Osteocyte (in vitro differentiated cells): ENCODE measurements at regions not wholly inside any gene's neighbourhood (a gene's known extent, or its start where the extent isn't known, plus 50 kb on each side); places are given as distances from the start of the nearest gene placed in this dataset.

Experiments
- DNase-seq: peaks from one replicate; pipeline ENCODE4 v3.0.0; 2021; ENCODE audit warnings: mixed read lengths; ENCODE audit not compliant: unreplicated experiment; ENCODE audit errors: extremely low spot score
- H3K27ac Mint-ChIP-seq: one replicate; pipeline ENCODE4 v1.8.0; 2021; ENCODE audit warnings: mild to moderate bottlenecking, mixed read lengths; ENCODE audit not compliant: unreplicated experiment
- H3K27me3 Mint-ChIP-seq: one replicate; pipeline ENCODE4 v1.8.0; 2021; ENCODE audit warnings: mixed read lengths; ENCODE audit not compliant: unreplicated experiment
- H3K36me3 Mint-ChIP-seq: one replicate; pipeline ENCODE4 v1.8.0; 2021; ENCODE audit warnings: mixed read lengths; ENCODE audit not compliant: unreplicated experiment
- H3K4me1 Mint-ChIP-seq: one replicate; pipeline ENCODE4 v1.8.0; 2021; ENCODE audit warnings: mixed read lengths; ENCODE audit not compliant: unreplicated experiment
- H3K4me3 Mint-ChIP-seq: one replicate; pipeline ENCODE4 v1.8.0; 2021; ENCODE audit warnings: mild to moderate bottlenecking, moderate library complexity, mixed read lengths; ENCODE audit not compliant: unreplicated experiment
- H3K9me3 Mint-ChIP-seq: one replicate; pipeline ENCODE4 v1.8.0; 2021; ENCODE audit warnings: mixed read lengths; ENCODE audit not compliant: unreplicated experiment
- TF ChIP-seq, protein P1 (sequence below): fragments of 200-600 bp; sonication (generic); IDR thresholded peaks from 2 replicates; pipeline ENCODE4 v1.5.0; 2021; ENCODE audit warnings: antibody characterized with exemption, mild to moderate bottlenecking, moderate library complexity

DNA sequence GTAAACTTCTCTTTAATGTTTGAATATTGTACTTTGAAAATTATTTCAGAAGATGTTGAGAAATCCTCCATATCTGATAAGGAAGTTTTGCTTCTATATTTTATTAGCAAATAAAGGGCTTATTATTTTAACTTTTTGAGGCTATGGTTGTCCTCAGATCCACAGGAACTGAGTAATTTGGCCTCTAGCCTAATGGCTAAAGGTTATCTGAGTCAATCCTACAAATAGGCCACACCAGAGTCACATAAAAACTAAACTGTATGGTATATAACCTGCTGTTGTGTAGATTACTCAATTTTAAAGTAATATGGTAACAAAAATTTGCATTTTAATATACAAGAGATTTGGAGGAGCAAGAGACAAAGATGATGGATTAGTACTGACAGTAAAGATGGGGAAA lies 549.2 kb upstream of the GRAMD2B start:
- peaks cover 1% of the 10 kb centered on the region for H3K36me3 Mint-ChIP-seq
- TF ChIP-seq, protein P1, sequence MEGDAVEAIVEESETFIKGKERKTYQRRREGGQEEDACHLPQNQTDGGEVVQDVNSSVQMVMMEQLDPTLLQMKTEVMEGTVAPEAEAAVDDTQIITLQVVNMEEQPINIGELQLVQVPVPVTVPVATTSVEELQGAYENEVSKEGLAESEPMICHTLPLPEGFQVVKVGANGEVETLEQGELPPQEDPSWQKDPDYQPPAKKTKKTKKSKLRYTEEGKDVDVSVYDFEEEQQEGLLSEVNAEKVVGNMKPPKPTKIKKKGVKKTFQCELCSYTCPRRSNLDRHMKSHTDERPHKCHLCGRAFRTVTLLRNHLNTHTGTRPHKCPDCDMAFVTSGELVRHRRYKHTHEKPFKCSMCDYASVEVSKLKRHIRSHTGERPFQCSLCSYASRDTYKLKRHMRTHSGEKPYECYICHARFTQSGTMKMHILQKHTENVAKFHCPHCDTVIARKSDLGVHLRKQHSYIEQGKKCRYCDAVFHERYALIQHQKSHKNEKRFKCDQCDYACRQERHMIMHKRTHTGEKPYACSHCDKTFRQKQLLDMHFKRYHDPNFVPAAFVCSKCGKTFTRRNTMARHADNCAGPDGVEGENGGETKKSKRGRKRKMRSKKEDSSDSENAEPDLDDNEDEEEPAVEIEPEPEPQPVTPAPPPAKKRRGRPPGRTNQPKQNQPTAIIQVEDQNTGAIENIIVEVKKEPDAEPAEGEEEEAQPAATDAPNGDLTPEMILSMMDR, result no peak
- no peaks in the 10 kb centered on the region for H3K27me3 Mint-ChIP-seq
- peaks cover 6% of the 10 kb centered on the region for H3K9me3 Mint-ChIP-seq
- peaks cover 5% of the 10 kb centered on the region for H3K4me1 Mint-ChIP-seq
- H3K27ac Mint-ChIP-seq, result no peak overlapping the region
- no peak overlapping the region for H3K4me3 Mint-ChIP-seq
- no peak for DNase-seq

DNA sequence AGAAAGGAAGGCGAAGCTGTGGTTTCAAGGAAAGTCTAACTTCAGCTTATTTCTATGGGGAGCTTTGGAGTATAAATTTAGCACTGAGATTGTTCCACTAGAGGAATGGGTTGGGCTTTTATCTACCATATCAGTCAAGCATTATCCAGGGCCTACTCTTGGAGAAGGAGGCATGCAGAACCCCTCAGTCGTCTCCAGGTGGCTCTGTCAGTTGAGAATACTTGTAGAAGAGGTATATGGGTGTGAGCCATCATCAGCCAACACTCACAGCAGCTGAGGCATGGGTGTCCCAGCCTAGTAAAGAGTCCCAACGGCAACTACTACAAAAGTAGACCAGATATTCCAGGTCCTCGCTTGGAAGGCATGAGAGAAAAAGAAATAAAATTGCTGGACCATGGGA lies 548.5 kb upstream of the GRAMD2B start:
- peaks cover 5% of the 10 kb centered on the region for H3K4me1 Mint-ChIP-seq
- H3K27me3 Mint-ChIP-seq, result peaks cover 4% of the 10 kb centered on the region
- TF ChIP-seq, protein P1, result no peak
- no peak overlapping the region for H3K4me3 Mint-ChIP-seq
- peaks cover 1% of the 10 kb centered on the region for H3K36me3 Mint-ChIP-seq
- H3K27ac Mint-ChIP-seq, result no peak overlapping the region
- DNase-seq, result no peak
- peaks cover 6% of the 10 kb centered on the region for H3K9me3 Mint-ChIP-seq

GRCh38 chr5:125877248-125877647 lies 546.0 kb upstream of the GRAMD2B start:
- no peak for DNase-seq
- Mint-ChIP-seq H3K4me3 (no peak overlapping the region), H3K36me3 (peaks cover 1% of the 10 kb centered on the region), H3K27ac (no peak overlapping the region), H3K27me3 (peaks cover 7% of the 10 kb centered on the region), H3K9me3 (peaks cover 6% of the 10 kb centered on the region), H3K4me1 (no peaks in the 10 kb centered on the region)
- TF ChIP-seq, protein P1, result no peak

- Mint-ChIP-seq H3K4me3 (no peak overlapping the region), H3K27me3 (peaks cover 7% of the 10 kb centered on the region), H3K36me3 (no peaks in the 10 kb centered on the region), H3K4me1 (no peaks in the 10 kb centered on the region), H3K9me3 (peaks cover 2% of the 10 kb centered on the region), H3K27ac (no peak overlapping the region)
- TF ChIP-seq, protein P1, result no peak
- DNase-seq, result no peak
Measured at GRCh38 chr5:125882061-125882460, 541.1 kb upstream of the GRAMD2B start.

DNA sequence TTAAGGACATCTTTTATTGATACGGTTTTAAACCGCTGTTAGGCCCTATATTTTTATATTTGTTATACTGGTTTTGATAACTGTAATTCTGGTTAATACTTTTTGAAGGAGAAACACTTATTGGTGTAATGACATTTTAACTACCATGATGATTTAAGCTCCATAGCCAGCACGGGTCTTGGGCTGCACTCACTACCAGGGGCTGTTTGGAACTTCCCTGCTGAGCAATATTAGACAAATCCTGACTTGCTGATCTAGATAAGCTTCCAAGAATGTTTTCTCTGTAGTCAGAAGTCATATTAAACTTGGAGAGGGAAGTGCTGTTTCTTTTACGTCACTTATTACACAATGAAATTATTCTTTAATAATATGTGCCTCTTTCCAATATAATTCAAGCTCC lies 540.0 kb upstream of the GRAMD2B start:
- TF ChIP-seq, protein P1, result no peak

More for the DNA sequence above, 540.0 kb upstream of the GRAMD2B start:
- no peak for DNase-seq
- no peak overlapping the region for H3K4me3 Mint-ChIP-seq
- peaks cover 7% of the 10 kb centered on the region for H3K27me3 Mint-ChIP-seq
- H3K9me3 Mint-ChIP-seq, result no peaks in the 10 kb centered on the region
- H3K36me3 Mint-ChIP-seq, result no peaks in the 10 kb centered on the region
- no peak overlapping the region for H3K27ac Mint-ChIP-seq
- no peaks in the 10 kb centered on the region for H3K4me1 Mint-ChIP-seq
